Sigmoid colon (tissue), 4 donors: ENCODE measurements at regions not wholly inside any gene's neighbourhood (a gene's known extent, or its start where the extent isn't known, plus 50 kb on each side); places are given as distances from the start of the nearest gene placed in this dataset.

Experiments used
- CTCF ChIP-seq, 4 experiments: fragments of 450-650 bp in 3 of 4; fragments of 200-600 bp in 1 of 4; IDR thresholded peaks; one replicate each; pipeline ENCODE4 v1.5.1; 2016 to 2019; ENCODE audit warnings: antibody characterized with exemption in 4 of 4, mild to moderate bottlenecking in 3 of 4, moderate library complexity in 2 of 4
- EP300 ChIP-seq, 4 donors: sonication (generic); formaldehyde crosslinking; IDR thresholded peaks; one replicate each; pipeline ENCODE4 v1.6.1; 2017; ENCODE audit warnings: antibody characterized with exemption in 4 of 4
- POLR2A ChIP-seq, 2 donors: fragments of 450-650 bp; IDR thresholded peaks; one replicate each; pipeline ENCODE4 v1.6.1; 2016; ENCODE audit warnings: antibody characterized with exemption in 2 of 2, mild to moderate bottlenecking in 2 of 2, moderate library complexity in 2 of 2
- POLR2AphosphoS5 ChIP-seq, 4 donors: sonication (generic); formaldehyde crosslinking; IDR thresholded peaks; one replicate each; pipeline ENCODE4 v1.6.1; 2017; ENCODE audit warnings: antibody characterized with exemption in 4 of 4

- TF ChIP-seq CTCF (IDR thresholded peaks at IDR 0.05) (no peak), POLR2A (IDR thresholded peaks at IDR 0.05) (no peak), EP300 (IDR thresholded peaks at IDR 0.05) (no peak), POLR2AphosphoS5 (IDR thresholded peaks at IDR 0.05) (no peak)
Observed at GRCh38 chr6:48869595-48869994, 593.5 kb downstream of the MMUT start.
